NCI-H146 treated with DMSO at 0.1 percent for 48 hours (cell line): ENCODE measurements at regions not wholly inside any gene's neighbourhood (a gene's known extent, or its start where the extent isn't known, plus 50 kb on each side); places are given as distances from the start of the nearest gene placed in this dataset.
"Not testable (repeated sequence)": the region's sequence is repeated elsewhere in the genome, so short reads cannot be mapped to it uniquely, and the experiment has no call there.

ENCODE experiments used
- DNase-seq: peaks from one replicate; lab custom pipeline; 2025; ENCODE audit not compliant: unreplicated experiment; lab: John Stamatoyannopoulos, UW

- DNase-seq = no peak
Measured at GRCh38 chr5:145467446-145467845, 367.7 kb downstream of the PRELID2 start.

GRCh38 chr5:145466533-145466932 is 368.6 kb downstream of the PRELID2 start:
- no peak for DNase-seq

GRCh38 chr5:145465474-145466263 is 369.5 kb downstream of the PRELID2 start:
- no peak for DNase-seq

GRCh38 chr5:145464171-145464570 is 371.0 kb downstream of the PRELID2 start:
- DNase-seq = no peak

GRCh38 chr5:145463634-145464033 is 371.5 kb downstream of the PRELID2 start:
- DNase-seq = no peak

GRCh38 chr5:145462525-145462924 is 372.6 kb downstream of the PRELID2 start:
- no peak for DNase-seq

GRCh38 chr5:145450286-145450885 is 384.8 kb downstream of the PRELID2 start:
- no peak for DNase-seq

- DNase-seq = no peak
Measured at GRCh38 chr5:145449794-145450193, 385.3 kb downstream of the PRELID2 start.

GRCh38 chr5:145446875-145447274 is 388.3 kb downstream of the PRELID2 start:
- not testable (repeated sequence) for DNase-seq

- no peak for DNase-seq
Measured at GRCh38 chr5:145446412-145446811, 388.7 kb downstream of the PRELID2 start.

GRCh38 chr5:145445027-145445426 is 390.1 kb downstream of the PRELID2 start:
- no peak for DNase-seq

- DNase-seq = no peak
Measured at GRCh38 chr5:145443964-145444363, 391.2 kb downstream of the PRELID2 start.

GRCh38 chr5:145443366-145443765 is 391.8 kb downstream of the PRELID2 start:
- DNase-seq = no peak

GRCh38 chr5:145442661-145443060 is 392.5 kb downstream of the PRELID2 start:
- DNase-seq = not testable (repeated sequence)

- DNase-seq = no peak
Measured at GRCh38 chr5:145441228-145441627, 393.9 kb downstream of the PRELID2 start.

- no peak for DNase-seq
Measured at GRCh38 chr5:145437627-145438026, 397.5 kb downstream of the PRELID2 start.

GRCh38 chr5:145433077-145433476 is 402.1 kb downstream of the PRELID2 start:
- DNase-seq = no peak

- DNase-seq = no peak
Measured at GRCh38 chr5:145429170-145429569, 406.0 kb downstream of the PRELID2 start.

GRCh38 chr5:145408048-145408341 is 427.1 kb downstream of the PRELID2 start:
- DNase-seq = no peak

- DNase-seq = no peak
Measured at GRCh38 chr5:145407300-145408047, 427.7 kb downstream of the PRELID2 start.

GRCh38 chr5:145403992-145404391 is 431.1 kb downstream of the PRELID2 start:
- DNase-seq = no peak

GRCh38 chr5:145396888-145397287 is 438.3 kb downstream of the PRELID2 start:
- DNase-seq = no peak
